Kidney epithelial cell (primary cell): ENCODE measurements at regions not wholly inside any gene's neighbourhood (a gene's known extent, or its start where the extent isn't known, plus 50 kb on each side); places are given as distances from the start of the nearest gene placed in this dataset.

Source experiments
- DNase-seq: peaks from one replicate; pipeline ENCODE4 v3.0.0-alpha.2; 2010; ENCODE audit warnings: low read depth
- H3K27me3 ChIP-seq: 2 replicates; pipeline ENCODE4 v1.6.0; 2011; ENCODE audit warnings: low read length; ENCODE audit not compliant: control insufficient read depth, insufficient read depth
- H3K36me3 ChIP-seq: 2 replicates; pipeline ENCODE4 v1.5.1; 2011; ENCODE audit warnings: low read length; ENCODE audit not compliant: control insufficient read depth, insufficient read depth
- H3K4me3 ChIP-seq: 2 replicates; pipeline ENCODE4 v1.5.1; 2011; ENCODE audit warnings: low read depth, mild to moderate bottlenecking, control low read depth, low read length
- TF ChIP-seq, protein P1 (sequence below): IDR thresholded peaks from 2 replicates; pipeline ENCODE4 v1.5.1; 2011; ENCODE audit warnings: mild to moderate bottlenecking, moderate library complexity, low read length, control low read depth, inconsistent platforms; ENCODE audit not compliant: insufficient read depth, poor library complexity, severe bottlenecking

GRCh38 chr4:180207921-180208320 is 2035.3 kb upstream of the TENM3 start:
- no peak for DNase-seq
- TF ChIP-seq, protein P1, sequence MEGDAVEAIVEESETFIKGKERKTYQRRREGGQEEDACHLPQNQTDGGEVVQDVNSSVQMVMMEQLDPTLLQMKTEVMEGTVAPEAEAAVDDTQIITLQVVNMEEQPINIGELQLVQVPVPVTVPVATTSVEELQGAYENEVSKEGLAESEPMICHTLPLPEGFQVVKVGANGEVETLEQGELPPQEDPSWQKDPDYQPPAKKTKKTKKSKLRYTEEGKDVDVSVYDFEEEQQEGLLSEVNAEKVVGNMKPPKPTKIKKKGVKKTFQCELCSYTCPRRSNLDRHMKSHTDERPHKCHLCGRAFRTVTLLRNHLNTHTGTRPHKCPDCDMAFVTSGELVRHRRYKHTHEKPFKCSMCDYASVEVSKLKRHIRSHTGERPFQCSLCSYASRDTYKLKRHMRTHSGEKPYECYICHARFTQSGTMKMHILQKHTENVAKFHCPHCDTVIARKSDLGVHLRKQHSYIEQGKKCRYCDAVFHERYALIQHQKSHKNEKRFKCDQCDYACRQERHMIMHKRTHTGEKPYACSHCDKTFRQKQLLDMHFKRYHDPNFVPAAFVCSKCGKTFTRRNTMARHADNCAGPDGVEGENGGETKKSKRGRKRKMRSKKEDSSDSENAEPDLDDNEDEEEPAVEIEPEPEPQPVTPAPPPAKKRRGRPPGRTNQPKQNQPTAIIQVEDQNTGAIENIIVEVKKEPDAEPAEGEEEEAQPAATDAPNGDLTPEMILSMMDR = no peak
- Histone ChIP-seq H3K4me3 (no peak overlapping the region), H3K36me3 (no peaks in the 10 kb centered on the region), H3K27me3 (no peaks in the 10 kb centered on the region)

DNA sequence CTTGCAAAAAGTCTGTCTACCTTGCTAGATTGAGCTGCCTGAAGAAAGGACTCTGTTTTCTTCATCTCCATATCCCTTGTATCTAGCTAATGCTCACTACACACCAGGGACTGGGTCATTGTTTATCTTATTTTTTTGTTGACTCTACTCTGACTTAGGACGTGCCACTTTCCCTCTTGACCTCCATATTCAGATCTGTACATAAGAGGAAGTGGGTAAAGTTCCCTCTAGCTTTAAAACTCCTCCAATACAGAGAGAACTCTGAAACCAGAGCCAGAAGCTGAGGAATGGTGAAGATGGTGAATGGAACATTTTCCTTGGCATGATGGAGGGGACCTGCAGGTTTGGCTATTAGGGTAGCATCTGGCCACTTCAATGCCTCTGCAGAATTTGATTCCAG is 2026.1 kb upstream of the TENM3 start:
- H3K27me3 ChIP-seq = no peaks in the 10 kb centered on the region
- TF ChIP-seq, protein P1 = no peak
- no peaks in the 10 kb centered on the region for H3K36me3 ChIP-seq
- no peak overlapping the region for H3K4me3 ChIP-seq
- no peak for DNase-seq

- TF ChIP-seq, protein P1 = no peak
- H3K36me3 ChIP-seq = no peaks in the 10 kb centered on the region
- no peak for DNase-seq
- no peak overlapping the region for H3K4me3 ChIP-seq
- no peaks in the 10 kb centered on the region for H3K27me3 ChIP-seq
These were observed 2024.1 kb upstream of the TENM3 start for GRCh38 chr4:180219080-180219479.

- TF ChIP-seq, protein P1 = no peak
These were observed 2017.2 kb upstream of the TENM3 start for GRCh38 chr4:180225977-180226376.

GRCh38 chr4:180234730-180235129 is 2008.5 kb upstream of the TENM3 start:
- TF ChIP-seq, protein P1 = no peak
- no peak for DNase-seq
- no peak overlapping the region for H3K4me3 ChIP-seq
- no peaks in the 10 kb centered on the region for H3K27me3 ChIP-seq
- H3K36me3 ChIP-seq = no peaks in the 10 kb centered on the region

More at GRCh38 chr4:180225977-180226376, 2017.2 kb upstream of the TENM3 start:
- H3K27me3 ChIP-seq = no peaks in the 10 kb centered on the region
- no peak for DNase-seq
- H3K4me3 ChIP-seq = no peak overlapping the region
- no peaks in the 10 kb centered on the region for H3K36me3 ChIP-seq

DNA sequence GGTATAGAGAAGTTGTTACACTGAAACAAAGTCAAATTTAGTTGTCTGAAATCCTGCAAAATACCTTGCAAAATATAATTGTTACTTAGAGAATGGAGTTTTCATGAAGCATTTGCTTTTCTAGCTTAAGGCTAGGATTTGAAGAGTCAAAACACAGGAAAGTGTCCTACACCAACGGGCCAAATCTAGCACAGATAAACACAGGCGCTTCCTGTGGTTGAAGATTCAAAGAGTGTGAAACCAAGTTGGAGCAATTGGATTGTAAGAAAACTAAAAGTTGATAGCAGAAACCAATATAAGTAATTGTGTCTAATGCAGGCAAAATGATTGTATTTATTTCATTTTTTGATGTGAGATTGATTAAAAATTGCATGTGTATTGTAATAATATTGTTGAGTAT is 2002.5 kb upstream of the TENM3 start:
- Histone ChIP-seq H3K36me3 (no peaks in the 10 kb centered on the region), H3K4me3 (no peak overlapping the region), H3K27me3 (no peaks in the 10 kb centered on the region)
- TF ChIP-seq, protein P1 = no peak
- DNase-seq = no peak
